A673 (cell line): ENCODE measurements at regions not wholly inside any gene's neighbourhood (a gene's known extent, or its start where the extent isn't known, plus 50 kb on each side); places are given as distances from the start of the nearest gene placed in this dataset.

ENCODE experiments used
- EZH2 ChIP-seq: fragments of 200-600 bp; sonication (generic); IDR thresholded peaks from 2 replicates; pipeline ENCODE4 v1.6.1; 2017; ENCODE audit warnings: borderline replicate concordance, low read depth, mild to moderate bottlenecking, mixed read lengths, antibody characterized with exemption, low read length; ENCODE audit not compliant: poor library complexity, severe bottlenecking
- TF ChIP-seq, protein P1 (sequence below): fragments of 300-800, 200-600 bp; sonication (generic); conservative IDR thresholded peaks from 2 replicates; pipeline ENCODE4 v1.5.1; 2017; ENCODE audit warnings: low read depth, mild to moderate bottlenecking, antibody characterized with exemption, low read length, moderate library complexity, mixed read lengths

DNA sequence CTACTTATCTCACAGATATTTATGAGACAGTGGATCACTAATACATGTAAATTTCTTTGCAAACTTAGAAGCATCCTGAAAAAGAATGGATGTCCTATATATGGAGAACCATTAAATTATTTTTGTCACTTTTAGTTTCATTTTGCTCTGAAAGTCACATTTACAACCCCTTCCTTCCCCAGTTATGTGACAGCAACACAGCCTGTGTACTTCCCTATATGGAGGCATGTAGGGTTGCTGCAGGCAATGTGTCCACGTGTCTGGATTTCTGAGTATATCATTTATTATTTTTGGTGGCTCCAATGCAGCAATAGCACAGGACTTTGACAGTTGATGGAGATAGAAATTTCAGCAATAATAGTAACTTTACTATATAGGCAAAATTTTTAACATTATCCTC is 156.4 kb downstream of the ST8SIA4 start:
- TF ChIP-seq, protein P1, sequence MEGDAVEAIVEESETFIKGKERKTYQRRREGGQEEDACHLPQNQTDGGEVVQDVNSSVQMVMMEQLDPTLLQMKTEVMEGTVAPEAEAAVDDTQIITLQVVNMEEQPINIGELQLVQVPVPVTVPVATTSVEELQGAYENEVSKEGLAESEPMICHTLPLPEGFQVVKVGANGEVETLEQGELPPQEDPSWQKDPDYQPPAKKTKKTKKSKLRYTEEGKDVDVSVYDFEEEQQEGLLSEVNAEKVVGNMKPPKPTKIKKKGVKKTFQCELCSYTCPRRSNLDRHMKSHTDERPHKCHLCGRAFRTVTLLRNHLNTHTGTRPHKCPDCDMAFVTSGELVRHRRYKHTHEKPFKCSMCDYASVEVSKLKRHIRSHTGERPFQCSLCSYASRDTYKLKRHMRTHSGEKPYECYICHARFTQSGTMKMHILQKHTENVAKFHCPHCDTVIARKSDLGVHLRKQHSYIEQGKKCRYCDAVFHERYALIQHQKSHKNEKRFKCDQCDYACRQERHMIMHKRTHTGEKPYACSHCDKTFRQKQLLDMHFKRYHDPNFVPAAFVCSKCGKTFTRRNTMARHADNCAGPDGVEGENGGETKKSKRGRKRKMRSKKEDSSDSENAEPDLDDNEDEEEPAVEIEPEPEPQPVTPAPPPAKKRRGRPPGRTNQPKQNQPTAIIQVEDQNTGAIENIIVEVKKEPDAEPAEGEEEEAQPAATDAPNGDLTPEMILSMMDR, result no peak
- no peak for TF ChIP-seq EZH2
